ENCODE measurements at regions not wholly inside any gene's neighbourhood (a gene's known extent, or its start where the extent isn't known, plus 50 kb on each side); places are given as distances from the start of the nearest gene placed in this dataset.

DNA sequence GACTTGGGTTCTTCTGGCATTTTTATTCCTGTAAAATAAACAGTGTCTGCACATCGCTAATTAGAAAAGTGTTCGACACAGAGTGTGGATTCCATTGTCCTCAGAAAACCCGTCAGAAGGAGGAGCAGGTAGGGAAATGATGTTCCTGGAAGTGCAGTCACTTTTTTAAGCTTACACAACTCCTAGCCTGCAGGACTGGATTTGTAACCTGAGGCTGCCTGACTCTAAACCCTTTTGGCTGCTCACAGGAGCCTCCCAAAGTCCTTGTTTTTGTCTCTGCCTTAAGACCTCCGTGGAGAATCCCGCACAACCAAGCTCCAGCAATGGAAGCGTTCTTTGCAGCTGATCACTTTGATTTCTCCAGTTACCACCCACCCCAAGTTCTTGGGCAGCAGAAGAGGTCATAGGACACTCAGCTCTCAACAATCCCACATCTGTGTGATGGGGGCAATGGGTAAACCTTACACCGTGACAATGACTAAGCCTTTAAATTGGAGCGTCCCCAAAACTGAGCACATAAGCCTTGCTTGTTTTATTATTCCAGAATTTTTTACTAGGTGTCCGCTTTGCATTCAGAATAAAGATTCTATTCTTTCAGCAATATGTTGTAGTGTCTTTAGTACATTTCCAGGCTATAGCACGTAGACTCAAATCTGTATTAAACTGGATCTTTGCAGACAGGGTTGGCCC lies 227.9 kb downstream of the TBXT start:
- H3K9ac ChIP-seq (ENCODE audit: low read length), result no peak overlapping the region
- H3K4me1 ChIP-seq (ENCODE audit: control insufficient read depth in 2 of 2, insufficient read depth in 2 of 2, low read length in 2 of 2), result no peaks in the 10 kb centered on the region
- TF ChIP-seq, protein P1, sequence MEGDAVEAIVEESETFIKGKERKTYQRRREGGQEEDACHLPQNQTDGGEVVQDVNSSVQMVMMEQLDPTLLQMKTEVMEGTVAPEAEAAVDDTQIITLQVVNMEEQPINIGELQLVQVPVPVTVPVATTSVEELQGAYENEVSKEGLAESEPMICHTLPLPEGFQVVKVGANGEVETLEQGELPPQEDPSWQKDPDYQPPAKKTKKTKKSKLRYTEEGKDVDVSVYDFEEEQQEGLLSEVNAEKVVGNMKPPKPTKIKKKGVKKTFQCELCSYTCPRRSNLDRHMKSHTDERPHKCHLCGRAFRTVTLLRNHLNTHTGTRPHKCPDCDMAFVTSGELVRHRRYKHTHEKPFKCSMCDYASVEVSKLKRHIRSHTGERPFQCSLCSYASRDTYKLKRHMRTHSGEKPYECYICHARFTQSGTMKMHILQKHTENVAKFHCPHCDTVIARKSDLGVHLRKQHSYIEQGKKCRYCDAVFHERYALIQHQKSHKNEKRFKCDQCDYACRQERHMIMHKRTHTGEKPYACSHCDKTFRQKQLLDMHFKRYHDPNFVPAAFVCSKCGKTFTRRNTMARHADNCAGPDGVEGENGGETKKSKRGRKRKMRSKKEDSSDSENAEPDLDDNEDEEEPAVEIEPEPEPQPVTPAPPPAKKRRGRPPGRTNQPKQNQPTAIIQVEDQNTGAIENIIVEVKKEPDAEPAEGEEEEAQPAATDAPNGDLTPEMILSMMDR (IDR thresholded peaks at IDR 0.05), result no peak
- TF ChIP-seq EZH2 (IDR thresholded peaks at IDR 0.05; ENCODE audit: borderline replicate concordance, insufficient read depth, low read depth, low read length, poor library complexity, severe bottlenecking), result no peak
- no peak overlapping the region for H3K27ac ChIP-seq (ENCODE audit: low read length in 2 of 2)
- ChIA-PET CTCF (no interaction called here), POLR2A (no interaction called here)
- no peaks in the 10 kb centered on the region for H3K79me2 ChIP-seq (ENCODE audit: control insufficient read depth, insufficient read depth, low read length)
- DNase-seq (no peak), ATAC-seq (ENCODE audit: low read depth) (no peak)
- H4K20me1 ChIP-seq (ENCODE audit: control insufficient read depth, insufficient read depth, low read length, poor library complexity, severe bottlenecking), result no peaks in the 10 kb centered on the region
- peaks cover 0 to 3% (median 0%) of the 10 kb centered on the region in 4 experiments for H3K27me3 ChIP-seq (replicated peaks in 1 of 4; ENCODE audit: control extremely low read depth in 1 of 4, control insufficient read depth in 3 of 4, insufficient read depth in 4 of 4, low read length in 3 of 4)
- no peak overlapping the region for H3K4me3 Mint-ChIP-seq
- H3K9me3 ChIP-seq (ENCODE audit: control extremely low read depth in 1 of 3, control insufficient read depth in 2 of 3, insufficient read depth in 1 of 3, low read length in 2 of 3), result peaks cover 0 to 16% (median 0%) of the 10 kb centered on the region in 3 donors
- H3K4me2 ChIP-seq (replicated peaks; ENCODE audit: low read depth, low read length, poor library complexity, severe bottlenecking), result no peak overlapping the region
- no peak overlapping the region for H2AFZ ChIP-seq (ENCODE audit: insufficient read depth, low read depth, low read length, poor library complexity, severe bottlenecking)
- no peaks in the 10 kb centered on the region for H3K9me3 Mint-ChIP-seq (ENCODE audit: insufficient read depth)
- WGBS (ENCODE audit: insufficient coverage), result 72% methylated on average over 4 of the region's 10 CpGs
- no peaks in the 10 kb centered on the region for H3K4me1 Mint-ChIP-seq
- intact Hi-C loops (cut with micrococcal nuclease), result no loop called here
- H3K4me3 ChIP-seq (ENCODE audit: control extremely low read depth in 1 of 5, extremely low read depth in 1 of 5, insufficient read depth in 1 of 5, low read depth in 2 of 5, low read length in 4 of 5), result no peak overlapping the region
- no peaks in the 10 kb centered on the region for H3K36me3 ChIP-seq (replicated peaks in 1 of 2; ENCODE audit: control extremely low read depth in 1 of 2, control insufficient read depth in 1 of 2, extremely low read depth in 1 of 2, insufficient read depth in 2 of 2, low read length in 1 of 2)
- H3K27me3 Mint-ChIP-seq, result peaks cover 12% of the 10 kb centered on the region
- H3K27ac Mint-ChIP-seq, result no peak overlapping the region

DNA sequence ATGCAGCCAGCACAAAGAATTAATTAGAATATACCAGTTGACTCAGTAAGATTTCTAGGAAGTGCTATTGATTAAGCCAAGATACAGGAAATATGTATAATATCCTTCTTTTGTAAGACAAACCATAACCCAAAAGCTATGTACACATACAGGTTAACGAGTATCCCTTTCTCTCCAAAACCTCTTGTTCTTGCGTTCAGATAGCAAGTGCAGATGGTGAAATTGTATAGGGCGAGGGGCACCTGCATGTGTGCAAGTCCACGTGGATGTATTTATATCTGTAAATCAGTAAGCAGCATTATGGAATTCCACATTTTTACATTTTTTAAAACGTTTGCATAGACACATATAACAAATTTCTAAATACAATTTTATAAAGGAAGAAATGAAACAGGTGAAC lies 228.6 kb downstream of the TBXT start:
- no CpG with 5 or more reads among the region's 5 CpGs for WGBS (ENCODE audit: insufficient coverage)
- Mint-ChIP-seq H3K9me3 (ENCODE audit: insufficient read depth) (no peaks in the 10 kb centered on the region), H3K4me1 (no peaks in the 10 kb centered on the region), H3K27me3 (peaks cover 12% of the 10 kb centered on the region), H3K4me3 (no peak overlapping the region), H3K27ac (no peak overlapping the region)
- H3K4me3 ChIP-seq (ENCODE audit: control extremely low read depth in 1 of 5, extremely low read depth in 1 of 5, insufficient read depth in 1 of 5, low read depth in 2 of 5, low read length in 4 of 5), result no peak overlapping the region
- no peak overlapping the region for H3K27ac ChIP-seq (ENCODE audit: low read length in 2 of 2)
- intact Hi-C loops (cut with micrococcal nuclease), result no loop called here
- DNase-seq (no peak), ATAC-seq (ENCODE audit: low read depth) (no peak)
- TF ChIP-seq, protein P1 (IDR thresholded peaks at IDR 0.05), result no peak
- no peak for TF ChIP-seq EZH2 (IDR thresholded peaks at IDR 0.05; ENCODE audit: borderline replicate concordance, insufficient read depth, low read depth, low read length, poor library complexity, severe bottlenecking)
- peaks cover 0 to 3% (median 0%) of the 10 kb centered on the region in 4 experiments for H3K27me3 ChIP-seq (replicated peaks in 1 of 4; ENCODE audit: control extremely low read depth in 1 of 4, control insufficient read depth in 3 of 4, insufficient read depth in 4 of 4, low read length in 3 of 4)
- POLR2A ChIA-PET, result no interaction called here
- no peaks in the 10 kb centered on the region for H4K20me1 ChIP-seq (ENCODE audit: control insufficient read depth, insufficient read depth, low read length, poor library complexity, severe bottlenecking)
- H3K36me3 ChIP-seq (replicated peaks in 1 of 2; ENCODE audit: control extremely low read depth in 1 of 2, control insufficient read depth in 1 of 2, extremely low read depth in 1 of 2, insufficient read depth in 2 of 2, low read length in 1 of 2), result no peaks in the 10 kb centered on the region
- no peak overlapping the region for H3K9ac ChIP-seq (ENCODE audit: low read length)
- H3K79me2 ChIP-seq (ENCODE audit: control insufficient read depth, insufficient read depth, low read length), result no peaks in the 10 kb centered on the region
- no peaks in the 10 kb centered on the region for H3K4me1 ChIP-seq (ENCODE audit: control insufficient read depth in 2 of 2, insufficient read depth in 2 of 2, low read length in 2 of 2)
- H3K9me3 ChIP-seq (ENCODE audit: control extremely low read depth in 1 of 3, control insufficient read depth in 2 of 3, insufficient read depth in 1 of 3, low read length in 2 of 3), result peaks cover 0 to 15% (median 0%) of the 10 kb centered on the region in 3 donors
- H2AFZ ChIP-seq (ENCODE audit: insufficient read depth, low read depth, low read length, poor library complexity, severe bottlenecking), result no peak overlapping the region
- H3K4me2 ChIP-seq (replicated peaks; ENCODE audit: low read depth, low read length, poor library complexity, severe bottlenecking), result no peak overlapping the region
- CTCF ChIA-PET, result no interaction called here

Data from B cell (primary cell).